Heart left ventricle (tissue), 13 donors: ENCODE measurements at regions not wholly inside any gene's neighbourhood (a gene's known extent, or its start where the extent isn't known, plus 50 kb on each side); places are given as distances from the start of the nearest gene placed in this dataset.

Source experiments
- CTCF ChIP-seq, 12 donors: fragments of 200-600 bp; sonication (generic) in 4 of 12; IDR thresholded peaks; one replicate each; pipeline versions ENCODE4 v1.5.0 to v1.8.0; 2018 to 2022; ENCODE audit warnings: antibody characterized with exemption in 12 of 12, mild to moderate bottlenecking in 5 of 12
- POLR2A ChIP-seq, 2 donors: fragments of 450-650 bp; IDR thresholded peaks; one replicate each; pipeline ENCODE4 v1.6.1; 2017; ENCODE audit warnings: antibody characterized with exemption in 2 of 2, mild to moderate bottlenecking in 2 of 2, moderate library complexity in 2 of 2
- donor health status: ischemic (EF 13 %, LVEDD 7.1; RV severe dilation, severe dysfunction).
- donor health status: DM: no; HTN: yes; CAD: no.
- donor health status: DM: no; HTN: no; CAD: no.
- donor health status: ischemic (EF 25% LVEDD 6.9; RV normal size, moderate dysfunction).
- donor health status: ischemic (EF 25% LVEDD 5.7; RV mildly dilated, moderate dysfunction).
- donor health status: ischemic (EF 35%, LVEDD 5.7; RV mildly dilated, moderate dysfunction).
- donor health status: nonischemic (EF 11% LVEDD 7.7; RV severe dilation, severe dysfunction).
- donor health status: DM: yes; HTN: yes; CAD: no.
- donor health status: PGD.
- donor health status: ischemic (EF 29% LVEDD 5.4; RV normal size, mild dysfunction).
- donor health status: nonischemic (EF 23%, LVEDD 6.1; RV moderate dilation, normal function).

- no peak for TF ChIP-seq CTCF (IDR thresholded peaks at IDR 0.05)
- no peak for TF ChIP-seq POLR2A (IDR thresholded peaks at IDR 0.05)
These were observed 186.3 kb upstream of the MYT1L start for GRCh38 chr2:2517399-2517798.
